Liver (tissue), 3 donors: ENCODE measurements at regions not wholly inside any gene's neighbourhood (a gene's known extent, or its start where the extent isn't known, plus 50 kb on each side); places are given as distances from the start of the nearest gene placed in this dataset.

Experiments used
- ATF3 ChIP-seq: IDR thresholded peaks from 2 replicates; pipeline ENCODE4 v1.6.1; 2016; ENCODE audit warnings: antibody characterized with exemption
- CTCF ChIP-seq: fragments of 150-350 bp; IDR thresholded peaks from 2 replicates; pipeline ENCODE4 v1.5.1; 2017; ENCODE audit warnings: improper control_type of control experiment, low read depth, low read length; ENCODE audit not compliant: missing input control
- FOXA1 ChIP-seq: IDR thresholded peaks from 2 replicates; pipeline ENCODE4 v1.6.1; 2016; ENCODE audit warnings: antibody characterized with exemption
- GABPA ChIP-seq, 2 donors: IDR thresholded peaks in 1 of 2; conservative IDR thresholded peaks in 1 of 2; 2 replicates each; pipeline ENCODE4 v1.6.1; 2016; ENCODE audit warnings: antibody characterized with exemption in 2 of 2, mild to moderate bottlenecking in 1 of 2, moderate library complexity in 1 of 2
- HNF4A ChIP-seq, 2 donors: conservative IDR thresholded peaks; 2 replicates each; pipeline ENCODE4 v1.6.1; 2016; ENCODE audit warnings: antibody characterized with exemption in 2 of 2, mild to moderate bottlenecking in 2 of 2
- JUND ChIP-seq, 2 donors: IDR thresholded peaks; 2 replicates each; pipeline ENCODE4 v1.6.1; 2016; ENCODE audit warnings: antibody characterized with exemption in 2 of 2
- RAD21 ChIP-seq, 2 donors: IDR thresholded peaks; 2 replicates each; pipeline ENCODE4 v1.6.1; 2016; ENCODE audit warnings: antibody characterized with exemption in 2 of 2, mild to moderate bottlenecking in 2 of 2
- REST ChIP-seq: IDR thresholded peaks from 2 replicates; pipeline ENCODE4 v1.6.1; 2016; ENCODE audit warnings: antibody characterized with exemption, mild to moderate bottlenecking
- SP1 ChIP-seq: IDR thresholded peaks from 2 replicates; pipeline ENCODE4 v1.6.1; 2018; ENCODE audit warnings: antibody characterized with exemption, mild to moderate bottlenecking
- TAF1 ChIP-seq: conservative IDR thresholded peaks from 2 replicates; pipeline ENCODE4 v1.6.1; 2016; ENCODE audit warnings: antibody characterized with exemption, mild to moderate bottlenecking
- YY1 ChIP-seq: IDR thresholded peaks from 2 replicates; pipeline ENCODE4 v1.6.1; 2016; ENCODE audit warnings: antibody characterized with exemption, mild to moderate bottlenecking
- donor health status: healthy.
- donor health status: healthy.

- TF ChIP-seq CTCF: no peak
- no peak for TF ChIP-seq RAD21 (IDR thresholded peaks at IDR 0.05)
- no peak for TF ChIP-seq SP1
- no peak for TF ChIP-seq YY1
- TF ChIP-seq TAF1: no peak
- no peak for TF ChIP-seq ATF3
- TF ChIP-seq GABPA (IDR thresholded peaks at IDR 0.05 in 1 of 2, conservative IDR thresholded peaks at IDR 0.05 in 1 of 2): no peak
- no peak for TF ChIP-seq HNF4A (conservative IDR thresholded peaks at IDR 0.05)
- TF ChIP-seq REST: no peak
- no peak for TF ChIP-seq FOXA1
- no peak for TF ChIP-seq JUND (IDR thresholded peaks at IDR 0.05)
Observed at GRCh38 chr2:172667581-172668325, 67.9 kb upstream of the RAPGEF4 start.
